ENCODE measurements at regions not wholly inside any gene's neighbourhood (a gene's known extent, or its start where the extent isn't known, plus 50 kb on each side); places are given as distances from the start of the nearest gene placed in this dataset.
"Not testable (repeated sequence)": the region's sequence is repeated elsewhere in the genome, so short reads cannot be mapped to it uniquely, and the experiment has no call there.

GRCh38 chr1:56254130-56254529, 325.2 kb downstream of the PLPP3 start:
- H3K4me3 ChIP-seq (replicated peaks; ENCODE audit: low read depth, low read length) = no peak overlapping the region
- DNase-seq (ENCODE audit: extremely low read depth, low read depth) = no peak
- no peak for TF ChIP-seq CTCF (IDR thresholded peaks at IDR 0.05; ENCODE audit: low read depth, low read length, missing control alignments)

DNA sequence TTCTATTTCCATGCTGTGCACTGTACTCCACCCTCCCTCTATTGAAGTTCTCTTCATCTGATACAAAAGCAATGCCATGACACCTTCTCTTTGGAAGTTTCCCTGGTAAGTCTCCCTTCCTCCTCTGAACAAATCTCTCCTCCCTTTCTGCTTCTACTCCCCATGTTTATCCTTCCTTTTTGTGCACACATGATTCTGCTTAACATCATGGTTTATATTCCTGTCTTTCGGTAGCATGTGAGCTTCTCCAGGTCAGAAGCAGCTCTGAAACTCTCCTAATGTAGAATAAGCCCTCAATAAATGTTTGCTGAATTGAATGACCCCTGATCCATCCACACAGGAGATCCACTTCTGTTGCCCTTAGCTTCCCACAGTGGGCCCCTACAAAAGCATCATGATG, 328.6 kb downstream of the PLPP3 start:
- no peak for DNase-seq (ENCODE audit: extremely low read depth, low read depth)
- TF ChIP-seq CTCF (IDR thresholded peaks at IDR 0.05; ENCODE audit: low read depth, low read length, missing control alignments) = no peak
- H3K4me3 ChIP-seq (replicated peaks; ENCODE audit: low read depth, low read length) = no peak overlapping the region

DNA sequence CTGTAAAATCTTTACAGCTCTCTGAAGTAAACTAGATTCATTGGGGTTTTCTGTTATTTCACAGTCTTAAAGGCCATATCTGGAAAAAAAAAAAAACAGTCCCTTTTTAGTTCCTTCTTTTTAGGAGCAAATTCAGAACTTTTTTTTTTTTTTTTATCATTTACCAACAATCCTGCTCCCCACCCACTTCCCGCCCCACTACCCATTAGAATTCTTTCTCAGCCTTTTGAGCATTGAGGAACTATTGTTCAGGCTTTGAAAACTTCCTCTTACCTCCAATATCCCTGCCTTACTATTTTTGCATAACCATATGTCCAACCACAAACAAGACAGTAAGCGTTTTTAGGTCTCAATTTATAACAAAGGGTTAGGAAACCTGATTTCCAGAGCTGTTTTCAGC, 330.1 kb downstream of the PLPP3 start:
- H3K4me3 ChIP-seq (replicated peaks; ENCODE audit: low read depth, low read length) = no peak overlapping the region
- no peak for DNase-seq (ENCODE audit: extremely low read depth, low read depth)
- no peak for TF ChIP-seq CTCF (IDR thresholded peaks at IDR 0.05; ENCODE audit: low read depth, low read length, missing control alignments)

- no peak for DNase-seq (ENCODE audit: extremely low read depth, low read depth)
- H3K4me3 ChIP-seq (replicated peaks; ENCODE audit: low read depth, low read length) = no peak overlapping the region
- no peak for TF ChIP-seq CTCF (IDR thresholded peaks at IDR 0.05; ENCODE audit: low read depth, low read length, missing control alignments)
These were observed 331.2 kb downstream of the PLPP3 start for GRCh38 chr1:56248138-56248537.

GRCh38 chr1:56246726-56247125, 332.6 kb downstream of the PLPP3 start:
- DNase-seq (ENCODE audit: extremely low read depth, low read depth) = peak; percentile 19
- H3K4me3 ChIP-seq (replicated peaks; ENCODE audit: low read depth, low read length) = not testable (repeated sequence)

DNA sequence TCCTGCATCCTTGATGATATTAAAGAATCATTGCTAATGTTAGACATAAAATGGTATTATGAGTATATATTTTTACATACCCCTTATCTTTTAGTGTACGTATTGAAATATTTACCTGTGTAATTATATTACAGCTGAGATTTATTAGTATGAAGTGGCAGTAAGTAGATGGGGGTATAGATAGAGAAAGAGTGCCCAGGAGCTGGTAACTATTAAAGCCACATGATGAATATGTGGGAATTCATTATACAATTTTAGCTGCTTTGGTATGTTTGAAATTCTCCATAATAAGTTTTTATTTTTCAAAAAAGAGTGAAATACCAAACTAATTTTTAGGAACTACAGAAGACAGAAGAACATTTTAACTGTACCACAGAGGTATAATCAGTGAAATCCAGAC, 339.0 kb downstream of the PLPP3 start:
- H3K4me3 ChIP-seq (replicated peaks; ENCODE audit: low read depth, low read length) = no peak overlapping the region
- no peak for TF ChIP-seq CTCF (IDR thresholded peaks at IDR 0.05; ENCODE audit: low read depth, low read length, missing control alignments)
- no peak for DNase-seq (ENCODE audit: extremely low read depth, low read depth)

DNA sequence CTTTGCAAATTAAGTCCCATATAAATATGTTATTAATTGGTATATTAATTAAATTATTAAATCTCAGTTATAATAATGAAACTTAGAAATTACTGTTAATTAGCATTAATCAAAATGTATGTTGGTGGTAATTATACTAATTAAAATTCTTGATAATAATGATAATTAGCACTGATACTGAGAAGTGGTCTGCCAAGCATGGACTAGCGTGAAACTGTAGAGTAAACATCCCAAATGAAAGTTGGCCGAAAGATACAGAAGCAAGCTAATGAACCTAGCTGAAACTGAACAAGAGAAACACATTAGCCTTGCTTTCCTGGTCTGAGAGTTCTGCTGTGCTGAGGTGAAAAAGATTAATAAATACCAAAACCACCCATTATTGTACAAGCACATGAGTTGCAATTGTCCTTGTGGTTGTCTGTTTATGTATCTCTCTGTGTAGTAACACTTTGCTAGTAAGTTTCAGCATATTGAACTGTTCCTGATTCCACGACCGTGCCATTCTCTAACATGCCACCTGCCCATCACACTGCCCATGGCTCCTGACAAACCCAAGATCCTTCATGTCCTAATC, 341.8 kb downstream of the PLPP3 start:
- no peak overlapping the region for H3K4me3 ChIP-seq (replicated peaks; ENCODE audit: low read depth, low read length)
- no peak for TF ChIP-seq CTCF (IDR thresholded peaks at IDR 0.05; ENCODE audit: low read depth, low read length, missing control alignments)

More for the DNA sequence above, 341.8 kb downstream of the PLPP3 start:
- DNase-seq (ENCODE audit: extremely low read depth, low read depth) = no peak

Data from HFF-Myc (cell line).